ENCODE measurements at regions not wholly inside any gene's neighbourhood (a gene's known extent, or its start where the extent isn't known, plus 50 kb on each side); places are given as distances from the start of the nearest gene placed in this dataset.

DNA sequence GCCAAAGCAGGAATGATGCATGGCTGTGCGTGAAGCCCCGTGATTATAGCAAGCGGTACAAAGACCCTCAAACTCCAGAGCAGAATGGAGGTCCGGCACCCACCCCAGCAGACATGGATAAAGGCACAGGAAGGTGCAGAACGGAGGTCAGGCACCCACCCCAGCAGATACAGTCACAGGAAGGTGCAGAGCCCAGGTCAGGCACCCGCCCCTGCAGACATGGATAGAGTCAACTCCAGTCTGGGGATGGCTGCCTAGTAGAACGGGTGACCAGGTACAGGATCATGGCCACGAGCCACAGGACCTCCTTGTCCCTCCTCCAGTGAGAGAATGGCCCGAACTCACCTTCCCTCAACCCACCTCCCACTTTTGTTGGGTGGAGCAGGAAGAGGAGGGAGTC, 318.3 kb upstream of the SALL3 start:
- H3K4me3 ChIP-seq (ENCODE audit: low read depth, low read length) = no peak overlapping the region
- DNase-seq (ENCODE audit: low read depth) = no peak
- TF ChIP-seq CTCF (conservative IDR thresholded peaks at IDR 0.05; ENCODE audit: low read depth, low read length) = no peak

DNA sequence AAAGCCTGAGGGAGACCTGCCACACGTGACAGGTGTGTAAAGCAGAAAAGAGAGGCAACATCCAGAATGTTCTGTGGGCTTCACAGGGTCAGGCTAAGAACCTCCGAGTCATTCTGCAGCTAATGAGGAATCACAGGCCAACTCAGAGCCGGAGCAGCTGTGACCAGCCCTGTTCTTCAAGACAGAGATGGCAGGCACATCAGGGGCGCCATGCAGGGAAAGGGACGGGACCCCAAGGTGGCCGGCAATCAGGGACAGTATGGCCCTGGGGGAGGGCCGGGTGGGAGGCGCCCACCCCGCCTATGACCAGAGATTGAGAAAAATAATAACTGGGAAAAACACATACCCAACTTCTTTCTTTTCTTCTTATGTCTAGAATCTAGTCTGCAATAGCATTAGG, 316.7 kb upstream of the SALL3 start:
- no peak overlapping the region for H3K4me3 ChIP-seq (ENCODE audit: low read depth, low read length)
- no peak for DNase-seq (ENCODE audit: low read depth)
- TF ChIP-seq CTCF (conservative IDR thresholded peaks at IDR 0.05; ENCODE audit: low read depth, low read length) = no peak

- no peak overlapping the region for H3K4me3 ChIP-seq (ENCODE audit: low read depth, low read length)
- no peak for DNase-seq (ENCODE audit: low read depth)
- TF ChIP-seq CTCF (conservative IDR thresholded peaks at IDR 0.05; ENCODE audit: low read depth, low read length) = no peak
These were observed 315.6 kb upstream of the SALL3 start for GRCh38 chr18:78664048-78664447.

GRCh38 chr18:78664848-78665247, 314.8 kb upstream of the SALL3 start:
- no peak for DNase-seq (ENCODE audit: low read depth)
- H3K4me3 ChIP-seq (ENCODE audit: low read depth, low read length) = no peak overlapping the region
- no peak for TF ChIP-seq CTCF (conservative IDR thresholded peaks at IDR 0.05; ENCODE audit: low read depth, low read length)

GRCh38 chr18:78665644-78666043, 314.0 kb upstream of the SALL3 start:
- H3K4me3 ChIP-seq (ENCODE audit: low read depth, low read length) = no peak overlapping the region
- no peak for DNase-seq (ENCODE audit: low read depth)
- TF ChIP-seq CTCF (conservative IDR thresholded peaks at IDR 0.05; ENCODE audit: low read depth, low read length) = no peak

DNA sequence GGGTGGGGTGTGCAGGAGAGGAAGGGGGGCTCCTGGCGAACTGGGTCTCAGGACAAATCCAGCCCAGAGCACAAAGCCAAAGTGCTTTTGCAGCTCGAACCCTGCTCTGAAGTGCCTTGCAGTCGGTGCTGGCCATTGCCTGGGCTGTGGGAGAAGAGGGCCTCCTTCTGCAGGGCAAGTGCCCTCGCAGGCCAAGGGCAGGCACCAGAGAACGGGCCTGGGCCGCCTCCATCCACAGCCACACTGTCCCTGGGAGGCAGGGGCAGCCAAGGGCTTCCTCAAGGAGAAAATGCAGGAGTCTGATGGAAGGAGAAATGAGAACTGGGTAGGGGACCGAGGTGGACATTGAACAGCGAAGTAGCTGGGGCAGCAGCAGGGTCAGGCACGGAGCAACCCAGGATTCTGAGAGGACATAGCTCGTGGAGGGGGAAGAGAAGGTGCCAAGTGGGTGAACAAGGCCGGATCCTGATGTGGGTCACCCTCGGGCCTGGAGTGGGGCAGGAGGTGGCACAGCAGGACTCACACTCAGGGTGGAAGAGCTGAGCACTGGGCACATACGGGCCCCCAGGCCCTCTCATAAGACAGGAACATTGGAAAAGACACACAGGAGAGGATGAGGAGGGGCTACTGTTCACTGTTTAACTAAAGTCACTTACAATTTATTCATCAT, 312.8 kb upstream of the SALL3 start:
- DNase-seq (ENCODE audit: low read depth) = no peak

More for the DNA sequence above, 312.8 kb upstream of the SALL3 start:
- no peak for TF ChIP-seq CTCF (conservative IDR thresholded peaks at IDR 0.05; ENCODE audit: low read depth, low read length)
- H3K4me3 ChIP-seq (ENCODE audit: low read depth, low read length) = no peak overlapping the region
